HG02763 (cell line): ENCODE measurements at regions not wholly inside any gene's neighbourhood (a gene's known extent, or its start where the extent isn't known, plus 50 kb on each side); places are given as distances from the start of the nearest gene placed in this dataset.
A peak's percentile ranks its signal among the peaks of the same experiment; 100 is the strongest.

Experiments
- ATAC-seq: cut with Tn5 transposase; IDR thresholded peaks from one replicate; pipeline ENCODE4 v1.9.1; 2021; ENCODE audit warnings: mild to moderate bottlenecking, moderate library complexity; ENCODE audit not compliant: unreplicated experiment

DNA sequence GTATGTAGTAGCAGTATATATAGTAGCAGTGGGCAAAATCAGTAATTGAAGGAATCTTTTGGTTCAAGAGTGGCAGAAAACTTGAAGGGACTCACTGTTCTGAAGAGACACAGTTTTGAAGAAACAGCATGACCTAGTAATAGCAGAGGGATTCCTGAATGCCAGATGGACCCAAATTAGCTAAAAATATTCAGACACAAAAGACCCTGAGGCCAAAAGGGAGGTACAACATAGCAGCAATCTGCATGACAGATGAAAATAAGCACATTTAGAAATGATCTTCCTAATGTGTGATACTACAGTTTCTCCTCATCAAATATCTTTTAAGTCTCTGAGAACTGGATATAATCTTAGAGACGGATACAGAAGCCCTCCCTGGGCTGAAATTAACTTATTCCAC is 536.6 kb downstream of the PPARGC1A start:
- no peak for ATAC-seq

DNA sequence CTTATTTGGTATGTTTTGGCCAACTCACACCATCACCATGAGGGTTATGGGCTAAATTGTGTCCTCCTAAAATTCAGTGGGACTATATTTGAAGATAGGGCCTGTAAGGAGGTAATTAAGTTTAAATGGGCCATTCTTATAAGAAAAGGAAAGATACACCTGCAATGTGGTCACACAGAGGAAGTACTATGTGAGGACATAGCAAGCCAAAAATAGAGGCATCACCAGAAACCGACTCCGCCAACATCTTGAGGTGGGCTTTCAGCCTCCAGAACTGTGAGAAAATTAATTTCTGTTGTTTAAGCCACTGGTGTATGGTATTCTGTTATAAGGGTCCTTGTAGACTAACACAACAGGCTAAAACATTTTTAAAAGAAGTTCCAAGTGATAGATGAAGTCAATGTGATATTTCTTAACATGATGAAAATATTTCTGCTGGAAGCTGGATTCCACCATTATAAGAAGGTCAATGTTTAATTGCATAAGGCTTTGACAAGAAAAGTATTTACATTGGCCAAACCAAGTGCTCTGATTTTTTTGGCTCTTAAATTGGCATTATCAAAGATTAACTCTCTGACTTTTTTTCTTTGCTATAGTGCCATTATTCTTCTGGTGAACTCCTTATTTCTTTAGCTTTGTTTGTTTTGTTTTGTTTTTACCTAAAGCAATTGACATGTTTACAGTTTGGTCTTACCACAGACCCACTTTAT is 540.9 kb downstream of the PPARGC1A start:
- no peak for ATAC-seq

DNA sequence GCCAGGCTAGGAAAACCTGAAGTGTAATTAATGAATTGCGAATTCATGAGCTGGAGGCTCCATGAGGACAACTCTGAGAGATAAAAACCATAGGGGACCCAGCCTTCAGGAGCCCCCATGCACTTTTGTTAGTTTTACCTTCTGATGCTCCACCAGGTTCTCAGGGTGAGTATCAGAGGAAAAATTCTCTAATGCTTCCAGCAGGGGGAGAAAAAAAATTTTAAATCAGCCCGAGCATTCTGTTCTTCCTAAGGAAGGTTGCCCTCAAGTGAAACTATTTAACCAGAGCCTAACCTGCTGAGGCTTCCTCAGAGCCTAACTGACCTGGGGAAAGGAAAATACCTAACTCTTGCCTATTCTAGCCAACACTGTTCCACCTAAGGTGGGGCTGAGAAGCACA is 552.6 kb downstream of the PPARGC1A start:
- no peak for ATAC-seq

DNA sequence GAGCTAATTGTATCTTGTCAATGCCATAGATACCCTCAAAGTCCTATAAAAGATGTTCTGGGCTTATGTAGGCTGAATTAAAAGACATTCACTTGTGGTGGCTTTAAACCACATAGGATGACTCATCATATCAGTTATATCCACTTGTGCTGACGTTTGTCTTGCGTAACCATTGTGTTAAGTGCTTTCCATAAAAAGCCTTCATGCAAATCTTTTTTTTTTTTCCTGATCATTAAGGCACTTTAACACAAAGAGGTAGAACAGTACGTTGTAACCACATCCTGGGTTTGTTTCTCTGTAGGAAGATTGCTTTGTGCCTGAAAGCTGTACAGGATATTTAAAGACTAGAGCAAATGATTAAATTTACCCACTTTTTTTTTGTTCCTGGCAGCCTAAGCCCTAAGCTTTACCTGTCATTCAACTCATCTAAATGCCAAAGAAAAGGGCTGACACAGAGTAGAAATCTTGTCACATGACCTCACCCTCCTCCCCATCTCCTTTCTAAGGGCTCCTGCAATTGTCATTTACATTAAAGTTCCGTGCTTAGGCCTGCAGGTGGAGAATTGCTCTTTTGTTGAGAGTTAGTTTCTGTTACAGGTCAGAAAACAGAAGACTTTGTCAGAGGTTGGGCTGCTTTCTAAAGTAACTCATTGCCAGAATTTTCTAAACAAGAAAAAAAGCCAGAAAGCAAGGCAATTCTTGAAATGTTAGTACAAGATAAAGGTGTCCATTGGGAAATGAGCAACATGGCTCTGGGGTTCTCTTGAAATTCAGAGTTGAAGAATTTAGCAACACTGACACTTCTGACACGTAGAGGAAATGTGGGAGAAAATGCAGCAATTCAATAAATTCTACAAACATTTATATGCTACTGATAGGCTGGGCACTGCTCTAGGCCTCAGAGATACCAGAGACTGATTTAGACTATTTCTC is 555.6 kb downstream of the PPARGC1A start:
- ATAC-seq, result peak; percentile 84

DNA sequence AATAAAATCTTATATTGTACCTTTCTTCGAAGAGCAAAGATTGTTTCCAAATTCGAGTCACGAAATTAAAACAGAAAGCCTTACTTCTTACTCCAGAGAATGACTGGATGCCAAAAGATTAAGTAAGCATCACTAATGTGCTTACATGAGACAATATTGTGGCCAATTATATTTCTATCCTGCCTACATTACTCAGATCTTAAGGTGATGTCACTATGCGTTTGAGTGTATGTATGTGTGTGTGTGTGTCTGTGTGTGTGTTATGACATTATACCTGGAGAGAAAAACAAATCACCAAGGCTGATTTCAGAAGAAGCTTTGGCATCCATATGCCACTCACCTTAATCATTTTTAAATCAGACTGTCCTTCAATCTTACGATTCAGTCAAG is 556.3 kb downstream of the PPARGC1A start:
- ATAC-seq, result peak; percentile 2

DNA sequence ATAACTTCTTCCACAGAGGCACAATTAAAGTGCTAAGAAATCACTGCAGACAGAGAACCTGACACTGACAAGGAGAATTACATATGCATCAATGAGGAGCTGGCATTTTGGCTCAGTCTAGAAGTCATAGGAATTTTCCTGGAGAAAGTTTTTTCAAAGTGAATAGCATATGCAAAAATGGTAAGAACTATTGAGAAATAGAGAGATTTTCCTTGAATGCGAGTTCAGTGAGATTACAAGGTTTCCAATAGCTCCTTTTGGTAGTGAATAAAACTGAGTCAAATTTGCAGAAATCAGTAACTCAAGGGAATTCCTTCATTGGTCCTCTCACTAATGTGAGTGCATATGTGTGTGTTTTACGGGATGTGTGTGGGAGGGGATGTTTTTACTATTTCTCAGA is 557.5 kb downstream of the PPARGC1A start:
- ATAC-seq, result no peak

DNA sequence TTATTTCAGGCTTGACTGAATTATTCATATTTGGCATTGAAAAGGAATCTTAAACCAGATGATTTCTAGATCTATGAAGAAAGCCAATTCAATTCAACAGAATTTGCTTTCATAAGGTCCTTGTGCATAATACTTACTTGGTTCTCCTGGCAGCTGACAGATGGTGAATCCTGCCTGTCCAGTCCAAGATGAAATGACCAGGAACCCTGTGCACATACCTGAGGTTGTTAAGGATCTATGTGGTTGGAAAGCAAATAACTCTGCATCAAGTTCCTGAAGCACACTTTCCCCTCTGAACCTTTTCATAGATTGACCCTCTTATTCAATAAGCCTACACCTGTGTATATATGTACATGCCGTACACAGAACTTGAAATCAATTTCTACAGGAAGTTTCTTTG is 562.7 kb downstream of the PPARGC1A start:
- no peak for ATAC-seq

DNA sequence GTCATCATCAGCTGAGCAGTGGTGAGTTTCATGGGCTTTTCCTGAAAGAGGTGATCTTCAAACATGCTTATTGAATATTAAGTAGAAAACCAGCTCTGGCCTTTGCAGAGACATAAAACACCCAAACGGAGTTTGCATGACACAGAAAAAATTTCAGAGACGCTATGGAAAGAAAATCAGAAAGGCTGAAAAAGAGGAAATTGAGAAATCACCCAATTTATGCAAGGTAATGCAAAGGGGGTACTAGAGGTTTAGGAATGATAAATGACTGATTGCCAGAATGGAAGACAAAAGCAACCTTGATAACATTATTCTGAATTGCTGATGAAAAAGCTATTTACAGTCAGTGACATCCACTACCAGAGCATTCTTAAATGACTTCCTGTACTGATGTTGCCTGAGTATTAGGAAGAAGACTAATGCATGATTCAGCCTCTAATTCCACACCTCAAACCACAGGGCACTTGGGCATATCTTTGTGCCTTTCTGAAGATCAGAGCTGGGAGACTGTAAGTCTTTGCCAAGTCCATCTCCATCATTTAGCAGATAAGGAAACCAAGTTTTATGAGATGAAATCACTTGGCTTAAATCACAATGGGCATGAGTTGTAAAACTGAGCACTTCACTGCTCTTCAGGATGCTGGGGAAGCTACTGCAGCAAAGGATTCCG is 565.7 kb downstream of the PPARGC1A start:
- ATAC-seq, result no peak

DNA sequence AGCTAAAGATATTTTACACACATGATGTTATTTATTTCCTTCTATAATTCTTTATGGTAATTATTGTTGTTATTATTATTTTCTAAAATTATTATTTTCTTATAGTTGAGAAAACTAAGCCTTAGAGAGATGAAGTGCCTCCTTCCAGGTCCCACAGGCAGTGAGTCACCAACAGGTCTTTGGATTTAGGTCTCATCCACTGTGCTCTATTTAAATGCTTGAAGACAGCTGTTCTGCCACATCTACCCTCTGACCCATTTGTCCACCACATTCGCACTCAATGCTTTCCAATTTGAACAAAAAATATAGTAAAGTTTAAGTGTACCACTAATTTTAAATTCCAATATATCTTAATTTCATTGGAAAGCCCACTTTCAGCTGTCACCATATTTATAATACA is 566.4 kb downstream of the PPARGC1A start:
- no peak for ATAC-seq

DNA sequence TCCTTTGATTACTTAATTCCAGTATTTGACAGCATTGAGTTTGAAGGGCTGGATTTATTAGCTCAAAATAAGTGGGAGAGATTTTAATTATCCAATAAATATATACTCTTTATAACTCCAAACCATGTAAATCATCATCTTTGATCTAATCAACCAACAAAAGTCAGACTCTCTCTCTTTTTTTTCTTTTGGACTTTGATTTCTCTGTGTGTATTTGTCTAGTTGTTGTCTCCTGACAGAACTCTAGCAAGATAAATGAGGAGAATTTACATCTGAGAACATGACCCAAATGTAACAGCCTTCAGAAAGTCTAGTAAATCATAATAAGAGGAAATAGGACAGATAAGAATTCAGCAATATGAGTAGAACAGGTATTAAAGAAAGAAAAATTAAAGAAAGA is 567.1 kb downstream of the PPARGC1A start:
- no peak for ATAC-seq

DNA sequence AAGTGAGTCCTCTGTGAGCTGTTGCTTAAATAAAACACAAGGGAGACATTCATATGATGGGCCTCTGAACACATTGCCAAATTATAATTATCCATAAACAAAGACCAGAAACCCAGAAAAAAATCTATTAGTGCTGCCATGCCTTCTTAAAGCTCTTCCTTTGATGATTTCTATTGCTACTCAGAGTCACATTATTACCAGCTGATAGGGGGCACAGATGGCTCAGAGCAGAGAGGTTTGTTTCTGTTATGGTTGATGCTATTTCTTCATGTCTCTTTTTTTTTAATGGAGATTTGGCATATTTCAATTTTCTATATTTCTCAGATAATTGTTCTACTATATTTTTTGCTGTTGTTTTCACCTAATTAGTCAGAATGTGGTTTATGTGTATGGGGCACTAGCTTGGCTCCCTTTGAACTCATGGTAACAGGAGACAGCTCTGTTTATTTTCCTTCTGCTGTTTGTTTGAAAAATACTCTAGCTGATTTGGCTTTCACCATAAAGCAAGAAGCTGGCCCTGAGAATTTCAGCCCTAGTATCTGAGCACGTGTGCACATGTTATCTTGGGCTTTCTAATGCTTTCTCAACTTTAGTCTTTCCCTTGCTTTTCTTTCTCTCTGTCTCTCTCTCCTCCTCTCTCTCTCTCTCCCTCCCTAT is 568.8 kb downstream of the PPARGC1A start:
- ATAC-seq, result no peak

DNA sequence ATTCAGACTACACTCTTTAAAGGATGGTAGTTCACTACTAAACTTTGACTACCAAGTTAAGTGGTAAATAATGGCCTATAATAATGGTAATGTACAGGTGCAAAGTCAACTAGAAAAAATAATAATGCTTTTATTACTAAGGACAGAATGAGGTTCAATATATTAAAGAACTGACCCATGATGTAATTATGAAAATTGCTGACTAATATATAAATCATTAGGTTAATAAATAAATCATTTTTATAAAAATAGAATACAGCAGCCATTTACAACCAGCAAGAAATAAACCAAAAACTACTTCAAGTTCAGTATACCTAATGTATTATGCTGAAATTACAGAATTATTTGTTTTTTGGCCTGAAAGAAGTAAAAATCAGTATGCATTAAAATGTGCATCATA is 577.2 kb downstream of the PPARGC1A start:
- no peak for ATAC-seq

DNA sequence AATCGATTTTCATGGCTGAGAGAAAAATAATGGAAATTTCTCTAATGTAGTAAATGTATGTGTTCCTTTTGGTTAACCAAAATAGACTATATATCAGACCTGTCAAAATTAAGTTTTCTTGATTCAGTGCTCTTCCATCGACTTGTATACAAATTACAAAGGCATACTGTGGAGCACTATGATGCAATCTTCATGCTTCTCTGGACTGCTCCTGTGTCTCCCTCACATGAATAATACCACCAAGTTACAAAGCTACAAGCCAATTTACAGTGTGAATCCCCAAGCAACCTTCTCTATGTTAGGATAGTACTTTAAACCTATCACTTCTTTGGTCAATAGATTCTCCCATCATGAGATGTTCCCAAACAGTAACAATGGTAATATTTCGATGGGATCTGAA is 577.9 kb downstream of the PPARGC1A start:
- ATAC-seq, result no peak

DNA sequence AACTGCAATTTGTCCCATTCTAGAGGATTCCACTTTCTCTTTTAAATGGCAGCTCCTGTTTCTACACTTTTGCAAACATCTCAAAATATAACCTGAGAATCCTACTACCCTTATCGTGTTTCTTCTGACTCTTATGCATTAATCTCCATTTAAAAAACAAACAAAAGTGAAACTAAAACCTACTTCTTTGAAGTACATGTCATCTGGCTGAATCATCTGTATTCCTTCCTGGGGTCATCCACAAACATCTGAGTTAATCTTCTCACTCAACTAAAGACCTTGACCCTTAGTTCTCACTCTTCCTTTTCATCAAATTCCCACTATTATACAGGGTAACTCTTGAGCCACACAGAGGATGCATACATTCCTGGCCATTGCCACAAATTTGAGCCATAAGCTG is 584.8 kb downstream of the PPARGC1A start:
- ATAC-seq, result no peak

DNA sequence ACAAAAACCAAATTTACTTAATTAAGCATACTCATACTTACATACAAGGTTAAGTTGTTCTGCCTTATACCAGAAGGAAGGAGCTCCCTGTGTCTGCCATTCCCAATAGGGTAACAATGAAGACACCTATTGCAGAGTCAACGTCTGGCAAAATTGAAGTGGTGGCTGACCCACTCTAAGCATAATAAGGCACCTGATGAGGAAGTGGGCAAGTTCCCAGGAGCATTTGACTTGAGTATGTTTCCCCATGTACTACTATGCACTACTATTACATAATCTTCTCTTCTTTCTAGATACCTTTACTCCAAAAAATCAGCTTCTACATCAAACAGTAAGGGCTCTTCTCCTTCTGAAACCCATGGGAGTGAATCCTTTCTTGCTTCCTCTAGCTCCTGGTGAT is 591.5 kb downstream of the PPARGC1A start:
- no peak for ATAC-seq

DNA sequence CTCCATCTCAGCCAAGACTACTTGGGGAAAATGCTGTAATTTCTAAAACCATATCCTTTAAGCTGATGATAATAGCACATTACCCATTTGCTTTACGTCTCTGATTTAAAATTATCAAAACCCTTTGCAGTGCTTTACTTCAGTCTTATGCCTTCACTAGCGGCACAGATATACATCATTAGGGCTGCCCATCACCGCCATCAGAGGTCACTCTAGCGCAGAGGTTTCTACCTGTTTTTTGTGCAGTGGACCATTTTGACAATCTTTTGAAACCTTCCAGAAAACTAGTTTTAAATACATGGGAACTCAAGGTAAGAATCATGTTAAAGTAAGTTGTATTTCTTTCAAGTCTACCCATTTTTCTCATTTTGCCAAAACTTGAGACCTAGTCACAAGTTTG is 592.5 kb downstream of the PPARGC1A start:
- ATAC-seq, result no peak

DNA sequence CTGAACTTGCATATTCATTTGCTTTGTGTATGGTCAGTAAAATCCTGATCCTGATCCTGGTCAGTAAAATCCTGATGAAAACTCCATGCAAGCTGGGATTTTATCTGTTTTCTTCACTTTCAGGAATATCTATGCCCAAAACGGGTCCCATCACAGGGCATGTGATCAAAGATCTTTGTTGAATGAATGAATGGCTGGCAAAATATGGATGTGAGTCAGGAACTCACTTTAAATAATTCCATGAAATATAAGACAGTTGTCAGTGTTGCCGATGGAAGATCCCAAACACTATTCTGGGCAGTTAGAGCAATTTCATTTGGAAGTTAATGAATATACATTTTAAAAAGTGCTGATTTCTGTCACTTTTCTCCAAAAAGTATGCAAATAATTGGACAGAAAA is 598.4 kb downstream of the GBA3 start:
- ATAC-seq, result no peak

DNA sequence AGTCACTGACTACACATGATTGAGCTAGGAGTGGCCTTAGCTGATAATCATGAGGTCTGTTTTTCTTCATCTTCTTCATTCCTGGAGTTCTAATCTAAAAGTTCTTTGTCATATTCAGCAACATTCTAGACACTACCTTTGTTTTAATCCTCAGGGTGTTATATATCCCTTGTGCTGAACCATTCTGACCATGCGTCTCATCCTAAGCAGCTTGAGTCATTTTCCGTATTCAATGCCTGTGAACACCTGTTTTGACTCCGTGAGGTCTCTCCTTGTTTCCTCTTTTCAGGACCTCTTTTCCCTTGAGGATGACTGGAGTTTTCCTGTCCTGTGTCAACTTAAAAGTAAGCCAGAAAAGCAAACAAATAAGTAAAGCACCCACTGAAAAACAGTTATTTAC is 597.9 kb downstream of the GBA3 start:
- no peak for ATAC-seq

DNA sequence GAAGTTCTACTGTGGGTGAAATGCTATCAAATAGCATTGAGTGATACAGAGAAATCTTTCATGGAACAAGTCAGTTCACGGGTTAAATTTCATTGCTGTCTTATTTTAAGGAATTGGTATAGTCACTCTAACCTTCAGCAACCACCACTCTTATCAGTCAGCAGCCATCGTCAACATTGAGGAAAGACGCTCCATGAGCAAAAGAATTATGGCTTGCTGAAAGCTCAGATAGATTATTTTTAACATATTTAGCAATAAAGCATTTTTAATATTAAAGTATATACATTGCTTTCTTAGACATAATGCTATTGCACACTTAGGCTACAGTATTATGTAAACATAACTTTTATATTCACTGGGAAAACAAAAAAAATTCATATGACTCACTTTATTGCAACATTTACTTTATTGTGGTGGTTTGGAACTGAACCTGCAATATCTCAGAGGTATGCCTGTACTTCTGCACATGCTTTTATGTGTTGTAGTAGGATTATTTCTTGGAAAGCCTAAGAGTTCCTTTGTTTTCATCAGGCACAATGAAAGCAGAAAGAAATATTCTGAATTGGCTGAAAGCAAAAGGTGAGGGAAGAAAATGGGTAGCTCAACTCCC is 586.7 kb downstream of the GBA3 start:
- ATAC-seq, result no peak

DNA sequence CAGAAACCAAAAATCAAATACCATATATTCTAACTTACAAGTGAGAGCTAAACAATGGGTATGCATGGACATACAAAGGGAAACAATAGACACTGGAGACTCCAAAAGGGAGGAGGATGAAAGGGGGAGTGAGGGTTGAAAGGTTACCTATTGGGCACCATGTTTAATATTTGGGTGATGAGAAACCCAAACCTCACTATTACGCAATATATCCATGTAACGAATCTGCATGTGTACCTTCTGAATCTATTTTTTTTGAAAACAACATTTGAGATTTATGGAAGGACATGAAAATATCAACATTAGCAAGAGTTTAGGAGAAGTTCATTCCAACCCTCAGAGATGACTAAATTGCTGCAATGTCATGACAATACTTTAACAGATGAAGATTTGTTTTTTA is 586.1 kb downstream of the GBA3 start:
- ATAC-seq, result no peak

DNA sequence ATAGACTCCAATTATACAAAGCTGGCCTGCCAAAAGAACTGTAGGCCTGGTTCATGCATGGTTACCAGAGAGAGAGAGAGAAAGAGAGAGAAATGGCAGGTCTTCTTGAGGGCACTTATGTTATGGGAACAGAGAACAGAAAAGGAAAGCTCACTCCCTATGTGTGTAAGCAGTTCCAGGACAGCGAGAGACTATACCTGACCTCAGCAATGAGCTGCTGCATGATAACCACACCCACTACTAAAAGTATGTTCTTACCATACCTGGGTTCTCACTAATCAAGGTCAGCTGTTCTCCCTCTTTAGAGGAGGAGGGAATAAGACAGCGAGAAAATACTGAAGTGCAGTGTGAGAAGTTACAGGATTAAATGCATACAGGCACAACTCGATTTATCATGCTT is 583.3 kb downstream of the GBA3 start:
- no peak for ATAC-seq
